CD4-positive, alpha-beta T cell treated with Interleukin-4 for 4 hours (primary cell): ENCODE measurements at regions not wholly inside any gene's neighbourhood (a gene's known extent, or its start where the extent isn't known, plus 50 kb on each side); places are given as distances from the start of the nearest gene placed in this dataset.

Source experiments
- DNase-seq: peaks from one replicate; pipeline ENCODE4 v3.0.0-alpha.2; 2020

- DNase-seq, result no peak
These were observed 198.5 kb downstream of the ADGRG6 start for GRCh38 chr6:142500250-142500786.

GRCh38 chr6:142501795-142502194 lies 200.0 kb downstream of the ADGRG6 start:
- no peak for DNase-seq

GRCh38 chr6:142507065-142507464 lies 205.3 kb downstream of the ADGRG6 start:
- no peak for DNase-seq

GRCh38 chr6:142510211-142510610 lies 208.4 kb downstream of the ADGRG6 start:
- DNase-seq, result no peak

- no peak for DNase-seq
These were observed 216.3 kb downstream of the ADGRG6 start for GRCh38 chr6:142518126-142518525.

DNA sequence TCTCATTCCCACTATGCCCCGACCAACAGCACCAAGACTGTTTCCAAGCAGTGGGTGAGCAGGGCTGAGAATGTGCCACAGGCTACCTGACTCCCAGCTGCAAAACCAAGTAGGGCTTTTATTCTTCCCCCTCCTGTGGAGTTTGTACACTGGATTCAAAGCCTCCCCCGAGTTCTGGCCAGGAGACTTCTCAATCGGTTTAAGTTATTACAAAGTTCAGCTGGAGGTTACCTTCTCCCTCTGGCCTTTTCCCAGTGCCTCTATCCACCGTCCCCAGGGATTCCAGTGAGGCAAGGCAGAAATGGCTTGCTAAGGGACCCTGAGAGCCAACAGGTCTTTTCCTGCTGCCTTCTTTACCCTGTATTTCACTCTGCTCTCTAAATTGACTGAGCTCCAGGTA lies 217.0 kb downstream of the ADGRG6 start:
- no peak for DNase-seq

- no peak for DNase-seq
These were observed 220.0 kb downstream of the ADGRG6 start for GRCh38 chr6:142521791-142522190.

- no peak for DNase-seq
These were observed 221.9 kb downstream of the ADGRG6 start for GRCh38 chr6:142523515-142524375.

GRCh38 chr6:142530566-142530965 lies 228.8 kb downstream of the ADGRG6 start:
- DNase-seq, result no peak

GRCh38 chr6:142531727-142532126 lies 229.9 kb downstream of the ADGRG6 start:
- no peak for DNase-seq

DNA sequence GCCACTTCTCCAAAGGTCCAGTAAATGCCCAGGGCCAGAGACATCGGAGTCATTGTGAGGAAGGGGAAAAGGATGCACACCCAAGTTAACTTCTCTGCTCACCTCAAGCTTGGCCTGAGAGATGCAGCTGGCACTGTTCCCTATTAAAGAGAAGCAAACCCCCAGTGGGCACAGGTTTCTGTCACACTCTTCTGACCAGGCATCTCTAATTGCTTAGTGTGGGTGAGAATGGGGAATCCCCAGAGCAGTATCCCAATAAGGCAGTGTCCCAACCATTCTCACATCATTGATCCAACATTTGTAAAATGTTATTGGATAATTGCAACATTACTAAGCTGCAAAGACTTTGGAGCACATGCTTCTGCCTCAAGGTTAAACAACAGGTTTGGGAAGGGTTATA lies 232.3 kb downstream of the ADGRG6 start:
- DNase-seq, result no peak

- DNase-seq, result no peak
These were observed 232.7 kb downstream of the ADGRG6 start for GRCh38 chr6:142534484-142534883.

DNA sequence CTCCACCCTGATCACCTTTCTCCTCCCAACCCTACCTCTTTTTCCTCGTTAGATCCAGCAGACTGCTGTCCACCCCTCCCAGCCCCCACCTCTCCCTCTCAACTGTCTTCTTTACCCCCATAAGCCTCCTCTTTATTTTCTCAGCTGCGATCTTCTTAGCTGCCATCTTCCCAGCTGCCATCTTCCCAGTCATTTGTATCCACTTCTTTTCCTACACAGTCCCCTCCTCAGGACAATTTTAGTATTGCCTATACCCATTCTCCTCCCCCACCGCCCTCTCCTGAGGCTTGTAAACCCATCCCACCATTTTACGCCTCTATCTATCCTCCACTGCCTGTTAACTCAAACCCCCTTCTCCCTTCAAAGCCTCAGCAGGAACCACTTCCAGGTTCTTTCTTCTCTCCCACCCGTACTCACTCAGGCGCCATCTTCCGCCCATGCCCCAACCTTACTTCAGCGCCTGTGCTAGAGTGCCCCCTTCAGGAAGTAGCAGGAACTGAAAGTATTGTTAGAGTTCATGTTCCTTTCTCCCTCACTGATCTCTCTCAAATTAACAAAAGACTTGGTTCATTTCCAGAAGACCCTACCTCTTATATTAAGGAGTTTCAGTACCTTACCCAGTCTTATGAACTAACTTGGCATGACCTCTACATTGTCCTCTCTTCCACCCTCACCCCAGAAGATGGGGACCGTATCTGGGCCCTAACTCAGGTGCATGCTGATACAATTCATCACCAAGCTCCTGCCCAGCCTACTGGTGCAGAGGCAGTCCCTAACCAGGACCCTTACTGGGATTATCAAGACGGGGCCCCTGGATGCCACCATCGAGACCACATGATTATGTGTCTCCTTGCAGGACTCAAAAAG lies 236.0 kb downstream of the ADGRG6 start:
- no peak for DNase-seq

DNA sequence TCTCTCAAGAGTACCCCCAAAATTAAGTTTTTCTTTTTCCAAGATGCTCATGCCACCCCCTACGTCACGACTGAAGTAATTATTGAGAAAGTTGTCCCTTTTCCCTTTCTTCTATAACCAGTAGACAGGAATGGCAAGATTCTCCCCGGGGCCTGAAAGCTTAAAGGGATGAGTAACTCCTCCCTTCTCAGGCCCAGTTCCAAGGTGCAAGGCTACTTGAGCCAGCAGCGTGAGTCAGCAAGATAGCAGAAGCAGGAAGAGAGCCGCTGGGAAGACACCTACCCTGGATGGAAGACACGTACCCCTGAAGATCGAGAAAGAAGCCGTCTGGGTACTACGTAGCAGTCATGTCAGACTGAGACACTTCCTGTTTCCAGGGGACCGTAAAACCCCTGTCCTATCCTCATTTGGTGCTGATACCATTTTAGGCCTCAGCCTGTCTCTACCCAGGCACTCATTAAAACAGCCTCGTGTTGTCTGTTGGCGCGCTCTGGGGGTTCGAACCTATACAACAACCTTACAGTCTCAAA lies 241.0 kb downstream of the ADGRG6 start:
- DNase-seq, result no peak

DNA sequence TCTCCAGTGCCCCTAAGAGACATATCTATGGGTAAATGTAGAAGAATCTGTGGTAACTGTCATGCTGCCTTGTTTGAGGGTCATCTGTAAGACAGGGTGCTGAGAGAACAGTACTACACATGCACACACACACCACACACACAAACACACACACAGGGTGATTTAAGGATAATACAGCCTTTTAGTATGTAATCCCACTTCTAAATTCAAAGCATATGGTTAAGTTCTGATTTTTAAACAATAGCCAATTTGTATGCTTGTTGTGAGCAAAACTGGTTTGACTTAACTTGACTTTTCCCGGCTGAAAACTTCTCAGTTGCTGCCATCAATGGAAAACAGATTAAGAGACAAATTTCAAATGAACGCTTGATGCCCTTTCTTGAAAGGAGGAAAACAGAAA lies 241.8 kb downstream of the ADGRG6 start:
- DNase-seq, result no peak

DNA sequence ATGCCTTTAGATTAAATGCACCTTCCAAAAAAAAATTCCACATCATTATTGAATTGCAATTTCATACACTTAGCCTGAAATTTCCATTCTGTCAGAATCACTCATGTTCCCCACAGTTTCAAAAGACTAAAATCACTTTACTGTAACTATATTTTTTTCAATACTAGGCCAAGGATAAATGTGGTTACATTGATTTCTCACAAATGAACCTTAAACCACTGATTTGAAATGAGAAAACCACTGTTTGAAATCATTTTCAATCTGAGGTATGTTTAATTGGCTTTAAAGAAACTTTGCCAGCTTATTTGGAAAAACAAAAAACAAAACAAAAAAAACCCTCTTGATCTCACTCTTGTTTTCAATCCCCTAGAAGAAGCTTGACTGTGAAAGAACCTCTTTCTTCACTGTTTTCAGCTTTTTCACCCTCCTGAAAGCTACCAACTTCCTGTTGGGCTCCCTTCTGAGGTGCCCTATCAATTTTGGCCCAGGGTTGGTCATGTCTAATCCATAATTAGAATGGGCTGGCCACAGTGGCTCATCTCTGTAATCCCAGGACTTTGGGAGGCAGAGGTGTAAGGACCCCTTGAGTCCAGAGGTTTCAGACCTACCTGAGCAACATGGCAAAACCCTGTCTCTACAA lies 242.5 kb downstream of the ADGRG6 start:
- DNase-seq, result no peak

- no peak for DNase-seq
These were observed 243.3 kb downstream of the ADGRG6 start for GRCh38 chr6:142545147-142545546.

GRCh38 chr6:142548566-142548965 lies 246.8 kb downstream of the ADGRG6 start:
- DNase-seq, result no peak

- DNase-seq, result no peak
These were observed 248.7 kb downstream of the ADGRG6 start for GRCh38 chr6:142550310-142551063.

- no peak for DNase-seq
These were observed 249.5 kb downstream of the ADGRG6 start for GRCh38 chr6:142551274-142551811.

DNA sequence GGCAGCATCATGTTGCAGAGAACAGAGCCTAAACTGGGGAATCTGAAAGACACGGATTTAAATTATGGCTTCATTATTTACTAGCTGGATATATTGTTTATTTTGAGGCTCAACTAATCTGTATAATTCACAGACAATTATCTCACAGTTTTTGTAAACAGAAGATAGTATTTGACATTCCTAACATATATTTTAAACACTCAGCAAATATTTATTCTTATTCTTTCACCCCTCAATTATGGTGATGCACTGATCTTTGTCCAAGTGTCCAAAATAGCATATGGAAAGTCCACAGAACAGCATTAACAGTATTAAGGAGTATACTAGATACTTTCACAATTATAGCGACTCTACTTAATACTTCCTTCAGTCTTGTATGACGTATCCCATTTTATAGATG lies 257.0 kb downstream of the ADGRG6 start:
- DNase-seq, result no peak
